Astrocyte of the spinal cord (primary cell): ENCODE measurements at regions not wholly inside any gene's neighbourhood (a gene's known extent, or its start where the extent isn't known, plus 50 kb on each side); places are given as distances from the start of the nearest gene placed in this dataset.
A peak's percentile ranks its signal among the peaks of the same experiment; 100 is the strongest.
"Not testable (repeated sequence)": the region's sequence is repeated elsewhere in the genome, so short reads cannot be mapped to it uniquely, and the experiment has no call there.

Experiments used
- DNase-seq: peaks from one replicate; pipeline ENCODE4 v3.0.0; 2011; ENCODE audit warnings: low read depth, low spot score
- H3K4me3 ChIP-seq: 2 replicates; pipeline ENCODE4 v1.5.1; 2011; ENCODE audit warnings: low read depth, mild to moderate bottlenecking, low read length, moderate library complexity
- CTCF ChIP-seq: IDR thresholded peaks from 2 replicates; pipeline ENCODE4 v1.5.1; 2012; ENCODE audit warnings: low read depth, mild to moderate bottlenecking, low read length, inconsistent platforms
- in situ Hi-C: cut with HindIII; loops from 2 replicates; pipeline ENCODE4 v1.10.0; 2017; ENCODE audit warnings: low sequenced_read_pairs

GRCh38 chr16:49959552-49960277, 65.3 kb upstream of the CNEP1R1 start:
- in situ Hi-C loops = no loop called here
- no peak for TF ChIP-seq CTCF
- no peak overlapping the region for H3K4me3 ChIP-seq
- DNase-seq = no peak

- DNase-seq = peak; percentile 13
- no peak overlapping the region for H3K4me3 ChIP-seq
- in situ Hi-C loops = no loop called here
- TF ChIP-seq CTCF = no peak
These were observed 63.9 kb upstream of the CNEP1R1 start for GRCh38 chr16:49961089-49961488.

- H3K4me3 ChIP-seq, DNase-seq, in situ Hi-C loops: not testable (repeated sequence)
These were observed 62.5 kb upstream of the CNEP1R1 start for GRCh38 chr16:49962566-49962965.

- in situ Hi-C loops = no loop called here
- no peak for TF ChIP-seq CTCF
- no peak overlapping the region for H3K4me3 ChIP-seq
- DNase-seq = no peak
These were observed 60.7 kb upstream of the CNEP1R1 start for GRCh38 chr16:49964316-49964715.

- H3K4me3 ChIP-seq = no peak overlapping the region
- TF ChIP-seq CTCF = no peak
- DNase-seq = no peak
- in situ Hi-C loops = no loop called here
These were observed 60.1 kb upstream of the CNEP1R1 start for GRCh38 chr16:49964973-49965372.

- in situ Hi-C loops = no loop called here
- no peak for TF ChIP-seq CTCF
These were observed 57.9 kb upstream of the CNEP1R1 start for GRCh38 chr16:49967012-49967559.

More at GRCh38 chr16:49967012-49967559, 57.9 kb upstream of the CNEP1R1 start:
- no peak for DNase-seq
- no peak overlapping the region for H3K4me3 ChIP-seq
